Bronchial epithelial cell (primary cell): ENCODE measurements at regions not wholly inside any gene's neighbourhood (a gene's known extent, or its start where the extent isn't known, plus 50 kb on each side); places are given as distances from the start of the nearest gene placed in this dataset.

Experiments
- DNase-seq: peaks from one replicate; pipeline ENCODE4 v3.0.0-alpha.2; 2010; ENCODE audit warnings: low read depth
- FAIRE-seq: peaks from 2 replicates; lab custom pipeline; 2011; peaks lifted over from hg19 to GRCh38; lab: Jason Lieb, UNC
- H3K27me3 ChIP-seq: 2 replicates; pipeline ENCODE4 v1.5.1; 2011; ENCODE audit warnings: low read length; ENCODE audit not compliant: control insufficient read depth, insufficient read depth
- H3K36me3 ChIP-seq: 2 replicates; pipeline ENCODE4 v1.5.1; 2011; ENCODE audit warnings: low read length; ENCODE audit not compliant: control insufficient read depth, insufficient read depth
- H3K4me3 ChIP-seq: 2 replicates; pipeline ENCODE4 v1.5.1; 2011; ENCODE audit warnings: mild to moderate bottlenecking, low read depth, low read length, control low read depth
- TF ChIP-seq, protein P1 (sequence below): IDR thresholded peaks from 2 replicates; pipeline ENCODE4 v1.5.1; 2011; ENCODE audit warnings: mild to moderate bottlenecking, moderate library complexity, low read length, control low read depth, inconsistent platforms; ENCODE audit not compliant: insufficient read depth, severe bottlenecking

DNA sequence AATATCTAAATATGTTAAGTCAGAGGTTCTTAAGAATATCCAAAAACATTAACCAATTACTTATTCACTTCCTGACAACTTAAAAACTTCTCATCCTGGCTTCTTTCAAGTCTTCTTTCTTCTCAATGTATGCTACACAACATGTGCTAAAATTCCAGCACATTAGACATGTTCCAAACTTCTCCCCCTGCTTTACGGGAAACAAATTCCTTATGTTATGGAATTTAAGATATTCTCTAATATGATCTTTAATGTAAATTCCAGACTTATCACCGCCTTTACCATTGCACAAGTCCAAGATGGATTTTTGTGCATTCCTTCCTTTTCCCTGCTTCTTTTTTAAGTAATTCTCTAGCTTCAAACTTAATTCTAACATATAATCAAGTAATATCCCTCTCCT, 964.5 kb upstream of the CHORDC1 start:
- Histone ChIP-seq H3K36me3 (no peaks in the 10 kb centered on the region), H3K4me3 (no peak overlapping the region), H3K27me3 (no peaks in the 10 kb centered on the region)
- TF ChIP-seq, protein P1, sequence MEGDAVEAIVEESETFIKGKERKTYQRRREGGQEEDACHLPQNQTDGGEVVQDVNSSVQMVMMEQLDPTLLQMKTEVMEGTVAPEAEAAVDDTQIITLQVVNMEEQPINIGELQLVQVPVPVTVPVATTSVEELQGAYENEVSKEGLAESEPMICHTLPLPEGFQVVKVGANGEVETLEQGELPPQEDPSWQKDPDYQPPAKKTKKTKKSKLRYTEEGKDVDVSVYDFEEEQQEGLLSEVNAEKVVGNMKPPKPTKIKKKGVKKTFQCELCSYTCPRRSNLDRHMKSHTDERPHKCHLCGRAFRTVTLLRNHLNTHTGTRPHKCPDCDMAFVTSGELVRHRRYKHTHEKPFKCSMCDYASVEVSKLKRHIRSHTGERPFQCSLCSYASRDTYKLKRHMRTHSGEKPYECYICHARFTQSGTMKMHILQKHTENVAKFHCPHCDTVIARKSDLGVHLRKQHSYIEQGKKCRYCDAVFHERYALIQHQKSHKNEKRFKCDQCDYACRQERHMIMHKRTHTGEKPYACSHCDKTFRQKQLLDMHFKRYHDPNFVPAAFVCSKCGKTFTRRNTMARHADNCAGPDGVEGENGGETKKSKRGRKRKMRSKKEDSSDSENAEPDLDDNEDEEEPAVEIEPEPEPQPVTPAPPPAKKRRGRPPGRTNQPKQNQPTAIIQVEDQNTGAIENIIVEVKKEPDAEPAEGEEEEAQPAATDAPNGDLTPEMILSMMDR: no peak
- no peak for FAIRE-seq
- no peak for DNase-seq

DNA sequence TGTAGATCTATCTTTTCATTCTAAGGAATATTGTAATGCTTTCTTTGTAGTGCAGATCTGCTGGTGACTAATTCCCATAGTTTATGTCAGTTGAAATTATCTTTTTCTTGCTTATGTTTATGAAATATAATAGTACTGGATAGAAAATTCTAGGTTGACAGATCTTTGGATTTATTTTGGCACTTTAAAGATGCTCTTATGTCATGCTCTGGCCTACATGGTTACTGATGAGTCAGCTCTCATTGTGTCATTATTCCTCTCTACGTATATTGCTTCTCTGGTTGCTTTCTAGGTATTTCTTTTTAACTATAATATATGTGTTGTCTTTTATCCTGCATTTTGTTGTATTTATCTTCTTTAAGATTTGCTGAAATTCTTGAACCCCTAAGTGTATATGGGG, 955.5 kb upstream of the CHORDC1 start:
- Histone ChIP-seq H3K4me3 (no peak overlapping the region), H3K36me3 (no peaks in the 10 kb centered on the region), H3K27me3 (no peaks in the 10 kb centered on the region)
- DNase-seq: no peak
- FAIRE-seq: no peak
- TF ChIP-seq, protein P1: no peak

DNA sequence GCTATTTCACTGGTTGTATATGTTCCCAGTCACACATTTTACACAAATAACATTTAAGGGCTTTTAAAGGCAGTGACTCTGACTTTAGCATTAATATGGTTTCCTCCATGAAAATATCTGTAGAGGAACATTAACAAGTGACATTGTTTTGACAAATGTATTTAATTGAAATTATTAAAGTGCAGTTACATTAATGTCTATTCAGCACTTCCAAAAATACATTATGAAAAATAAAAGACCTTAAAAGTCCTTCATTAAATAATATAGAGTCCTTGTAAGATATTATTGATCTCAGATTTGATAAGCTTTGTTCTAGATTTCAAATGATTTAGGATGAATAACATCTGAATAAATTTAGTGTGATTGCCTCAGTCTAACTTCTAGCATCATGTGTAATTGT, 951.9 kb upstream of the CHORDC1 start:
- no peak overlapping the region for H3K4me3 ChIP-seq
- DNase-seq (no peak), FAIRE-seq (no peak)
- no peaks in the 10 kb centered on the region for H3K36me3 ChIP-seq
- TF ChIP-seq, protein P1: no peak
- H3K27me3 ChIP-seq: no peaks in the 10 kb centered on the region

DNA sequence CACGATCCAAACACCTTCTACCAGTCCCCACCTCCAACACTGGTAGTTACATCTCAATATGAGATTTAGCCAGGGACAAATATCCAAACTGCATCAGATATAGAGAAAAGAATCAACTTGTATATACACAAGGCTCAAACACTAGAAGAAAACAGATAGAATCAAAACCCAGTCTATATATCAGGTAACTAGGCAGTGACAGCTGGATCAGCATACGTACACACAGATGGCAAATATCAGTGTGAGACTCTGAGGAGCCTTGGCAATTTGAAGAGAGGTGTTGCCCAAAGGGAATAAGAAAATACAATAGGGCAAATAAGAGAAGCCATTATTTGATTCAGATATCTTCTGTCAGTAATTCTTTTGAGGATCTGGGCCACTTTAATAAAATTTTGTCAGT, 951.3 kb upstream of the CHORDC1 start:
- TF ChIP-seq, protein P1: no peak
- FAIRE-seq: no peak
- no peaks in the 10 kb centered on the region for H3K36me3 ChIP-seq
- no peak overlapping the region for H3K4me3 ChIP-seq
- H3K27me3 ChIP-seq: no peaks in the 10 kb centered on the region
- no peak for DNase-seq

DNA sequence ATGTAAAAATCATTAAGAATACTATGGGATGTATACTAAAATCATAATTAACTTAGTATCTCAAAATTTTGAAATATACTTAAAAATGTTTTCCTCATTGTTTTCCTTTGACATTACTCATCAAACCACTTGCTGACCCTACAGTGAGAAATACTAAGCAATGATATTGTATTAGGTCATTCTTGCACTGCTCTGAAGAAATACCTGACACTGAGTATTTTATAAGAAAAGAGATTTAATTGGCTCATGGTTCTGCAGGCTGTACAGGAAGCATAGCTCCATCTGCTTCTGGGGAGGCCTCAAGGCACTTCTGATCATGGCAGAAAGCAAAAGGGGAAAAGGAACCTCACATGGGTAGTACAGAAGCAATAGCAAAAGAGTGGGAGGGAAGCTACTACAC, 950.9 kb upstream of the CHORDC1 start:
- DNase-seq (peak; percentile 66), FAIRE-seq (no peak)
- Histone ChIP-seq H3K4me3 (no peak overlapping the region), H3K36me3 (no peaks in the 10 kb centered on the region), H3K27me3 (no peaks in the 10 kb centered on the region)
- TF ChIP-seq, protein P1: no peak

DNA sequence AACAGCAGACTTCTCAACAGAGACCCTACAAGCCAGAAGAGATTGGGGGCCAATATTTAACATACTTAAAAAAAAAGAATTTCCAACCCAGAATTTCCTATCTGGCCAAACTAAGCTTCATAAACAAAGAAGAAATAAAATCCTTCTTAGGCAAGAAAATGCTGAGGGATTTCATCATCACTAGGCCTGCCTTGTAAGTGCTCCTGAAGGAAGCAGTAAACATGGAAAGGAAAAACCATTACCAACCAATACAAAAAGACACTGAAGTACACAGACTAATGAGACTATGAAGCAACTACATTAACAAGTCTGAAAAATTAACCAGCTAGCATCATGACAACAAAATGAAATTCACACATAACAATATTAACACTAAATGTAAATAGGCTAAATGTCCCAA, 947.9 kb upstream of the CHORDC1 start:
- FAIRE-seq: no peak
- no peak for DNase-seq
- Histone ChIP-seq H3K36me3 (no peaks in the 10 kb centered on the region), H3K4me3 (no peak overlapping the region), H3K27me3 (no peaks in the 10 kb centered on the region)
- TF ChIP-seq, protein P1: no peak
